ENCODE measurements at regions not wholly inside any gene's neighbourhood (a gene's known extent, or its start where the extent isn't known, plus 50 kb on each side); places are given as distances from the start of the nearest gene placed in this dataset.
A peak's percentile ranks its signal among the peaks of the same experiment; 100 is the strongest.

- peak; percentile 49 for DNase-seq (ENCODE audit: low spot score)
Measured at GRCh38 chr2:42954227-42954962, 162.0 kb upstream of the HAAO start.

GRCh38 chr2:42953216-42953615, 160.8 kb upstream of the HAAO start:
- no peak for DNase-seq (ENCODE audit: low spot score)

- DNase-seq (ENCODE audit: low spot score): no peak
Measured at GRCh38 chr2:42951263-42951938, 159.0 kb upstream of the HAAO start.

- DNase-seq (ENCODE audit: low spot score): no peak
Measured at GRCh38 chr2:42949125-42949524, 156.7 kb upstream of the HAAO start.

GRCh38 chr2:42947809-42948600, 155.6 kb upstream of the HAAO start:
- DNase-seq (ENCODE audit: low spot score): no peak

- DNase-seq (ENCODE audit: low spot score): no peak
Measured at GRCh38 chr2:42944779-42945415, 152.5 kb upstream of the HAAO start.

- no peak for DNase-seq (ENCODE audit: low spot score)
Measured at GRCh38 chr2:42942990-42943493, 150.7 kb upstream of the HAAO start.

- no peak for DNase-seq (ENCODE audit: low spot score)
Measured at GRCh38 chr2:42942214-42942989, 150.0 kb upstream of the HAAO start.

- no peak for DNase-seq (ENCODE audit: low spot score)
Measured at GRCh38 chr2:42941633-42942176, 149.3 kb upstream of the HAAO start.

- no peak for DNase-seq (ENCODE audit: low spot score)
Measured at GRCh38 chr2:42939411-42940206, 147.2 kb upstream of the HAAO start.

- no peak for DNase-seq (ENCODE audit: low spot score)
Measured at GRCh38 chr2:42938671-42939370, 146.4 kb upstream of the HAAO start.

- no peak for DNase-seq (ENCODE audit: low spot score)
Measured at GRCh38 chr2:42937171-42937875, 144.9 kb upstream of the HAAO start.

- no peak for DNase-seq (ENCODE audit: low spot score)
Measured at GRCh38 chr2:42935692-42936671, 143.6 kb upstream of the HAAO start.

- no peak for DNase-seq (ENCODE audit: low spot score)
Measured at GRCh38 chr2:42934580-42935186, 142.3 kb upstream of the HAAO start.

GRCh38 chr2:42933824-42934254, 141.5 kb upstream of the HAAO start:
- DNase-seq (ENCODE audit: low spot score): no peak

GRCh38 chr2:42932271-42933151, 140.1 kb upstream of the HAAO start:
- no peak for DNase-seq (ENCODE audit: low spot score)
